ENCODE measurements at regions not wholly inside any gene's neighbourhood (a gene's known extent, or its start where the extent isn't known, plus 50 kb on each side); places are given as distances from the start of the nearest gene placed in this dataset.

DNA sequence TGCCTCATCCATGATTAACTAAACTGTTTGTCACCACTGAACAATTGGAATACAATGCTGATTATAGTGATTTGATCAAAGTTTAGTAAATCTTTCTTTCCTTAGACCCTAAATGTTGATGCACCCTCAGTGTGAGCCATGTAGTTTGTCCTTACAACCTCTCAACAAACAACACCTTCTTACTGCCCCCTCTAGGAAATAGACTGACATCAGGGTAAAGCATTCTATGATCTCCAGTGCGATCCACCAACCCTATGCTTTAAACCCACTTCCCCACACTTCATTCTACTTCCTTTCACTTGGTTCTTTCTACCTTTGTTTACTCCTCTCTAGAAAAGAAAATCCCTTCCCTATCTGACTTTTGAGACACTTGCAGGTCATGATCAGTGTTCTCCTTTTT is 1842.5 kb upstream of the PRR20A start:
- no peak overlapping the region for H3K4me3 ChIP-seq
- H3K36me3 ChIP-seq = no peaks in the 10 kb centered on the region
- no peak overlapping the region for H3K27ac ChIP-seq
- no peaks in the 10 kb centered on the region; the same call in 1 of the 2 replicates for H3K9me3 ChIP-seq (replicated peaks)
- no peaks in the 10 kb centered on the region for H3K27me3 ChIP-seq (replicated peaks)
- H3K4me1 ChIP-seq (replicated peaks) = no peaks in the 10 kb centered on the region
- DNase-seq (ENCODE audit: low read depth in 1 of 2, low spot score in 2 of 2) = no peak

DNA sequence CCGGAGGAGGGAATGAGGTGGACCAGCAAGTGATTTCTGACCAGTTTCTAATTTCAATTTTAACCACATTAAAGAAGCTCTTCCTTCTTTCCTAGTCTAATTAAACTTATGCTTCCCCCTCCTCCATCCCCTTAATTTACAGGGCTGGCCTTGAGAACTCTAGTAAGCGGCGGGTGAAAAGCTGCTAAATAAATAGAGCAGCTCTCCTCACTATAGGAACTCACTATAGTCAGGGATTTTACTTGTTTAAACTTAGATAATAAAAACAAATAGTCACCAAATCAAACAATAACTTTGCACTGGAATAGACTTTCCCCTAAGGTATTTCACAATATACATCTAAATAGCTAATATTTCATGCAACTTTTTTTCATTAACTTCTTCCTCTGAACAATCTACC is 1838.2 kb upstream of the PRR20A start:
- no peaks in the 10 kb centered on the region for H3K27me3 ChIP-seq (replicated peaks)
- DNase-seq (ENCODE audit: low read depth in 1 of 2, low spot score in 2 of 2) = no peak
- H3K36me3 ChIP-seq = no peaks in the 10 kb centered on the region
- no peaks in the 10 kb centered on the region for H3K9me3 ChIP-seq (replicated peaks)
- H3K4me1 ChIP-seq (replicated peaks) = no peaks in the 10 kb centered on the region
- no peak overlapping the region for H3K4me3 ChIP-seq
- H3K27ac ChIP-seq = no peak overlapping the region

DNA sequence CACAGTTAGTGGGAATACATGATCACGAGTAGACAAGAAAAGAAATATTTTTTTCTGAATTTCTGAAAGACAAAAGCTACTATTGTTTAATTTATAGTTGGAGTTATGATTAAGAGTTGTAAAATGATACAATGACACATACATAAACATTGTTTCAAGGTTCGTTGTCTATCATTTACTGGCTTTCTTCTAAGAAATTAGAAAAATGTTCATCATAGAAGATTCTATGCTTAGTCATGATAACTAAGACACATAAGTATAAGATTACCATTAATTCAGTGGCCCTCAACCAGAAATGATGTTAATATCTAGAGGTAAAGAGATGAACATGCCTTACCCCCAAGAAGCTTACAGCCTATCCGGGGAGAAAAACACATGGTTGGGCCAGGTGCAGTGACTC is 1832.8 kb upstream of the PRR20A start:
- H3K4me1 ChIP-seq (replicated peaks) = no peaks in the 10 kb centered on the region

DNA sequence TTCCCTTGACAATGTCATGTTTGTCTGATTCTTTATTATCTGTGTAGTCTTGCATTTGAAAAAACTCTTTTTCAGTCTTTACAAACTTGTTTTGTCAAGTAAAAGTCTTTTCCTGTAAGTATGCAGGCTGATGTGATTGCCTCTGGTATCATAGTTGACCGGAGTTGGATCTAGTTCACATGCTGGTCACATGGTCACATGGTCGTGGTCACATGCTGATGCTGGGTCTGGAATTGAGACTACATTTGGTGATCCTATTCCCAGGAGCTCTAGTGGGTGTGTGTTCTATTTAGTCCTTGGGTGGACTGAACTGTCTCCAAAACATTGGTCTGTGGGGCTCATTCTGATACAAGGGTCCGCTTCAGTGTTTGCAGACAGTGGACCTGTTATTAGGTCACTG is 1798.8 kb upstream of the PRR20A start:
- Histone ChIP-seq H3K4me1 (replicated peaks) (no peaks in the 10 kb centered on the region), H3K27ac (no peak overlapping the region), H3K4me3 (no peak overlapping the region), H3K9me3 (replicated peaks) (no peaks in the 10 kb centered on the region), H3K27me3 (replicated peaks) (no peaks in the 10 kb centered on the region), H3K36me3 (no peaks in the 10 kb centered on the region)
- no peak for DNase-seq (ENCODE audit: low read depth in 1 of 2, low spot score in 2 of 2)

More for the DNA sequence above, 1832.8 kb upstream of the PRR20A start:
- Histone ChIP-seq H3K9me3 (replicated peaks) (no peaks in the 10 kb centered on the region), H3K27ac (no peak overlapping the region), H3K4me3 (no peak overlapping the region), H3K27me3 (replicated peaks) (no peaks in the 10 kb centered on the region), H3K36me3 (no peaks in the 10 kb centered on the region)
- DNase-seq (ENCODE audit: low read depth in 1 of 2, low spot score in 2 of 2) = no peak

DNA sequence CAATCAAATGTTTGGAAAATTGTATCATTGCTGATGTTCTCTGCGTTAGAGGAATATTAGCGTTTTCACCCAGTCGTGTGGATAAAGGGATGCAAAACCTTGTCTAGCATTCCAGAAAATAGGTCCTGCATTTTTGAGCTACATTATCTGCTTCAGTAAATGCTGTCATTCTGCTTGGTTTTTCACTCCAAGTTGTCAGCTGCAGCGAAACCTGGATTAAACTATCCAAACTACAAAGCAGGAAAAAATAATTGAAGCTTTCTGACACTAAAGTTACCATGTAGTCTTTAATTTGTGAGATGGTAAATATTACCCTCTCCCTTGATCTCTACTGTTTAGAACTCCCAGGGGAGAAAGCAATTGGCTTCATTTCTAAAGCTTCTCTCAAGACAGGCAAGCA is 1795.5 kb upstream of the PRR20A start:
- Histone ChIP-seq H3K36me3 (no peaks in the 10 kb centered on the region), H3K9me3 (replicated peaks) (no peaks in the 10 kb centered on the region), H3K27ac (no peak overlapping the region), H3K27me3 (replicated peaks) (no peaks in the 10 kb centered on the region), H3K4me3 (no peak overlapping the region), H3K4me1 (replicated peaks) (no peaks in the 10 kb centered on the region)
- no peak for DNase-seq (ENCODE audit: low read depth in 1 of 2, low spot score in 2 of 2)

DNA sequence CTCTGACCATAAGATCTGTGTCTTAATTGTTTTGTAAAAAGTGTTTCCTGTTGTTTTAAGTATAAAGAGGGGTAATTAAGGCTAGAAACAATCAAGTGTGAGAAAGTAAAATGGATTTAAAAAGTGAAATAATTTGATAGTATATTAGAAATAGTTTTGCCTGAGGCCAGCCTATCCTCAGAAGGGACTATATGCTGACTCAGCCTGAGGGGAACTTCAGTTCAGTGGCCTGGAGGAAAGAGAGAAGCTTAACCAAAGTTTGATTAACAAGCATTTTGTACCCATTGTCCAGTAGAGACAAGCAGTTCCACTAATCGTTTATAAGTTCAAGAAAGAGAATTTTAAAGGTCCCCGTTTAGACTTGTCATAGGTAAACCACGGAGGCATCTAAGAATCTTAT is 1793.2 kb upstream of the PRR20A start:
- Histone ChIP-seq H3K36me3 (no peaks in the 10 kb centered on the region), H3K27me3 (replicated peaks) (no peaks in the 10 kb centered on the region), H3K27ac (no peak overlapping the region), H3K9me3 (replicated peaks) (no peaks in the 10 kb centered on the region), H3K4me3 (no peak overlapping the region), H3K4me1 (replicated peaks) (no peaks in the 10 kb centered on the region)
- no peak for DNase-seq (ENCODE audit: low read depth in 1 of 2, low spot score in 2 of 2)

DNA sequence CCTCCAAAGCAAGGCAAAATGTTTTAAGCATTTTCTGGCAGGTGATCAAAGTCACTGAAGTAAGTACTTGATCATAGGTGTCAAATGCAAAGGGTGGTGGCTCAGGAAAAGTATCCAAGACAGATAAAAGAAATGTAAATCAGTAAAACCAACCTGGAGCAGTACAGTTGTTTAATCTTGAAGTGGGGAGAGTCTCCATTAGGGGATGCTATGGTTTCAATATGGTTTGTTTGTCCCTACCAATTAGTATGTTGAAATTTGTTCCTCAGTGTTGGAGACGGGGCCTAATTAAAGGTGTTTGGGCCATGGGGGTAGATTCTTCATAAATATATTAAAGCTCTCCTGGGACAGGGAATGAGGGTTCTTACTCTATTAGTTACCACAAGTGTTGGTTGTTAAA is 1781.7 kb upstream of the PRR20A start:
- H3K36me3 ChIP-seq = no peaks in the 10 kb centered on the region
- no peaks in the 10 kb centered on the region for H3K9me3 ChIP-seq (replicated peaks)
- no peak for DNase-seq (ENCODE audit: low read depth in 1 of 2, low spot score in 2 of 2)
- H3K4me3 ChIP-seq = no peak overlapping the region
- no peaks in the 10 kb centered on the region for H3K4me1 ChIP-seq (replicated peaks)
- no peak overlapping the region for H3K27ac ChIP-seq
- no peaks in the 10 kb centered on the region for H3K27me3 ChIP-seq (replicated peaks)

DNA sequence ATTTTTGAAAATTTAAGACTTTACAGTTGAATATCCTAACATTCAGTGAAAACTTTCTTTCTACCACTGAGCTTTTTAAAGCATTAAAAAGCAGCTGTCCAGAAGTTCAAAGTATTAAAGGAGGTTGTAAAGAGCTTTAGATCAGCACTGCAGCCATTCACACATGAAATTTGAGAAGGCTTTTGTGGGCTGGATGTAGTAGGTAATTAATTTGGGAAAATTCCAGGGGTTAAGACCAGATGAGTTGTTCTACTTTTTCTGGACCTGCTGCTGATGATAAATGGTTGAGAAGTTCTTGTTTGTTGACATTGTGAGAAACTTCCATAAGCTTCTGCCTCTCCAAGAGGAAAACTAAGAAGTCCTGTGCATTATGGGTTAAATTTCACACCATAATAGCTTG is 1779.6 kb upstream of the PRR20A start:
- no peaks in the 10 kb centered on the region for H3K27me3 ChIP-seq (replicated peaks)
- no peaks in the 10 kb centered on the region for H3K4me1 ChIP-seq (replicated peaks)
- no peaks in the 10 kb centered on the region for H3K9me3 ChIP-seq (replicated peaks)
- no peak overlapping the region for H3K27ac ChIP-seq
- no peaks in the 10 kb centered on the region for H3K36me3 ChIP-seq
- H3K4me3 ChIP-seq = no peak overlapping the region
- no peak for DNase-seq (ENCODE audit: low read depth in 1 of 2, low spot score in 2 of 2)

DNA sequence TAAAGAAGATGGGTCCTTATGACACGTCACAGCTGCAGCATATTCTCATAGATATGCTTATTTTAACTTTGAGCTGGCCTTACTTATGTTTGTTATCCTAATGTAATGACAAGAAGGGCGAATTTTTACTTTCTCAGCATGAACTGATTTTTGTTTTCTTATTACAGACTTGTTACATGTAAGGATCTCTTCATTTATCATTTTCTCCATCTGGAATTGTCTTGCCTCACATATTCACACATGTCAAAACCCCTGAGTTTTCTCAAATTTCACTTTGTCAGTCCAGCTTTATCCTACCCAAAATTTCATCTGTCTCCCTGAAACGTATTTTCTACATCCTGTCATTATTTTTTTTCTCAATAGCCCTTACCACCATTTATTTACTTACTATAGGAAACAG is 1774.0 kb upstream of the PRR20A start:
- H3K4me1 ChIP-seq (replicated peaks) = no peaks in the 10 kb centered on the region
- H3K36me3 ChIP-seq = no peaks in the 10 kb centered on the region

DNA sequence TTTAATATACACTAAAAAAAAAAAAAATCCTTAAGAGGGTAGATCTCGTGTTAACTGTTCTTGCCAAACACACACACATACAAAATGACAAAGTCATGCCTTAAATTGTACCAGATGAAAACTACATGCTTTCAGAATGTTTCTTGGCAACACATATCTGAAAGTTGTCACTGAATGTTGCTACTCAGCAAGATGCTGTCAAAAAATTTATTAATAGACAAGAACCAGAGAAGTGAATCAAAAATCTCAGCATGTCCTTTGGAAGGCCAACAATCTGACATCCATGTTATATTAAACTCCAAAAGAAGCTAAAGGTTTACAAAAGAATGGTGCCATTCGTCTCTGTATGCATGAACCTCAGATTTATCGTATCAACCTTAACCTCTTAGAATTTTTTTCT is 1746.2 kb upstream of the PRR20A start:
- DNase-seq (ENCODE audit: low read depth in 1 of 2, low spot score in 2 of 2) = no peak
- H3K27ac ChIP-seq = no peak overlapping the region
- no peaks in the 10 kb centered on the region for H3K4me1 ChIP-seq (replicated peaks)
- H3K9me3 ChIP-seq (replicated peaks) = no peaks in the 10 kb centered on the region
- H3K36me3 ChIP-seq = no peaks in the 10 kb centered on the region
- no peak overlapping the region for H3K4me3 ChIP-seq
- no peaks in the 10 kb centered on the region for H3K27me3 ChIP-seq (replicated peaks)

More for the DNA sequence above, 1774.0 kb upstream of the PRR20A start:
- Histone ChIP-seq H3K27ac (no peak overlapping the region), H3K4me3 (no peak overlapping the region), H3K9me3 (replicated peaks) (no peaks in the 10 kb centered on the region), H3K27me3 (replicated peaks) (no peaks in the 10 kb centered on the region)
- no peak for DNase-seq (ENCODE audit: low read depth in 1 of 2, low spot score in 2 of 2)

DNA sequence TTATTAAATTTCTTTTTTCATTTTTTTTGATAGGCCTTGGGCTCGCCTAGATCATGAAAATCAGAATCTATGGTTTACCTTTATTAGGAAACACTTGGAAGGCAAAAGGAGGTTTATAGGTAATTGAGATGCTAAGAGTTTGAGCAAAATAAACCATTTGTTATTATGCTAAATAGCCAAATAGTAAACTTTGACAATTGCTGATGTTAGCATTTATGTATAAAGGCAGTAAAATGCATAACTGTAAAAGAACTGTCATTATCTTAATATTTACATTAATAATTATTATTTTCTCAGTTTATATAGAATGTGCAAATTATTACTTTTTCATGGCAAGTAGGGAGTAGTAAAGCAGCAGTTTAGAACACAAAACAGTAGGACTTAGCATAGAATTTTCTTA is 1737.8 kb upstream of the PRR20A start:
- DNase-seq (ENCODE audit: low read depth in 1 of 2, low spot score in 2 of 2) = no peak

DNA sequence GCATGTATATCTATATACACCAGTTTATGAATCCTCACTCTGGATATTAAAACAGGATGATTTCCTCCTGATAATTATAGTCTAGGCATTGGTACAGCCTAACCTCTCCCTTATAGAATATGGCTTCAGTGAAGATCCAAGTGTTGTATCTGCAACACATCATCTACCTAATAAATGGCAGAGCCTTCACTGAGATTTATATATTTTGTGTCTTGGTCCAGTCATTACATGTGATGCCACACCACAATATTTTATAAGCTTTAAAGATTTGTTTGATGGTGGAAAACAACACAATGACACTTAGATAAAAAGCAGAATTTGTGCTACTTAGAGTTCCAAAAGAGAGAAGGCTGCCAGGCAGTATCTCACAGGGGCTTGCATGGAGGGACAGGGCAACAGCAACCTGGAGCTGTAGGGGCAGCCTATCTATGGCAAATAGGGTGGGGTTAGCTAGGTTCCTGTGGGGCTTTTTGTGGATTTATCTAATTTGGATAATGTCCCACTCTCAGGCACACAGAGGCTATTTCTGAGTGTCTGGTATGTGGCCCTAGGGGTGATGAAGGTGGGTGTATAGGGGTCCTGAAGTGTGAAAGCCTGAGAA is 1736.7 kb upstream of the PRR20A start:
- H3K27me3 ChIP-seq (replicated peaks) = no peaks in the 10 kb centered on the region
- H3K4me3 ChIP-seq = no peak overlapping the region
- H3K36me3 ChIP-seq = no peaks in the 10 kb centered on the region
- no peak overlapping the region for H3K27ac ChIP-seq
- DNase-seq (ENCODE audit: low read depth in 1 of 2, low spot score in 2 of 2) = no peak
- no peaks in the 10 kb centered on the region for H3K9me3 ChIP-seq (replicated peaks)
- no peaks in the 10 kb centered on the region for H3K4me1 ChIP-seq (replicated peaks)

More for the DNA sequence above, 1737.8 kb upstream of the PRR20A start:
- H3K4me3 ChIP-seq = no peak overlapping the region
- no peaks in the 10 kb centered on the region for H3K36me3 ChIP-seq
- no peaks in the 10 kb centered on the region for H3K27me3 ChIP-seq (replicated peaks)
- no peaks in the 10 kb centered on the region for H3K4me1 ChIP-seq (replicated peaks)
- no peak overlapping the region for H3K27ac ChIP-seq
- no peaks in the 10 kb centered on the region for H3K9me3 ChIP-seq (replicated peaks)

DNA sequence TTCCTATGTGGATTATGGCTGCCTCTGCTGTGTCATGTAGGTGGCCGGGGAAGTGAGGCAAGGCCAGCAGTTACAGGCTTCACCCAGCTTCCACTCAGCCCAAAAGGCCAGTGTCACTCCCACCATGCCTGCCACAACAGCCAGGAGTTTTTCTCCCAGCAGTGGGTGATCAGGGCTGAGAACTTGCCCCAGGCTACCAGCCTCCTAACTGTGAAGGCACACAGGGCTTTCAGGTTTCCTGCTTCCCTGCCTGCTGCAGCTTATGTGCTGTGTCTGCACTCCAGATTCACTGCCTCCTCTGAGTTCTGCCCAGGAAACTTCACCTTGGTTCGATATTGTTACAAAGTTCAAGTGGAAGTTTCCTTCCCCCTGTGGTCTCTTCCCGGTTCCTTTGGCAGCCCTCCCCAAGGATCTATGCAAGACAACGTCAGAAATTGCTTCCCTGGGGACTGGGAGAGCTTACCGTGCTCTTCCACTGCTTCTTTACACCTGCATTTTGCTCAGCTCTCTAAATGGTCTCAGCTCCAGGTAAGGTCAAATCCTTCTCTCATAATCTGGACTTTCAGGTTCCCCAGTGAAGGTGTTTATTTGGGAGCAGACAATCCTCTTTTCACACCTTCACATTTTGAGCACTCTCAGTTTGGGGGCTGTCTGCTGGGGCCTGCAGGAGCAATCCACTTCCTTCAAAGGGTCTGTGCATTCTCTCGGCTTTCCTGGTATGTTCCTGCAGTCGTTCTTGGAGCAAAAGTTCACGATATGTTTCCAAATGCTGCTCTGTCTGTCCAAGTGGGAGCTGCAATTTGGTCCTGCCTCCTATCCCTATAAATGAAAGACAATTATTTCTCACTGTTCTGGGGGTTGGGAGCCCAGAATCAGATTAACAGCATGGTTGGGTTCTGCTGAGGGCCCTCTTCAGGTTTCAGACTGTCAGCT is 1730.1 kb upstream of the PRR20A start:
- no peak for DNase-seq (ENCODE audit: low read depth in 1 of 2, low spot score in 2 of 2)
- Histone ChIP-seq H3K4me3 (no peak overlapping the region), H3K4me1 (replicated peaks) (no peaks in the 10 kb centered on the region), H3K36me3 (no peaks in the 10 kb centered on the region), H3K9me3 (replicated peaks) (no peaks in the 10 kb centered on the region), H3K27ac (no peak overlapping the region), H3K27me3 (replicated peaks) (no peaks in the 10 kb centered on the region)

DNA sequence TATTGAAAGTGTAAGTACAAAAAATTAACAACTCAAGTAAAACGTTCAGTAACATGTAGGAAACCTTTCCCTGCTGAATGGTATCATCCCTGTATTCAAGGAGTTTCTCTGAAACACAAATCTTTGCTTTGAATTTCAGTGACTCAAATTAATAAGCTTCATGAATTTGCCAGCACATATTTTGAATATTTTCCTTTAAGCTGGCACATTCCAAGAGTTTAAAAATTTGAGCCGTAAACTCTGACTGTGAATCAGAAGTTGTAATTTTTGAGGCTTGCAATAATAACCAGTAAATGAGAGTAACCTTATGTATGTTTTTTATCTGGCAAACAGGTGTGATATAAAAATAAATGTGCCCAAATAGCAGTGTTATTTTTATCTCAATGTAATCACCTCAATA is 1722.6 kb upstream of the PRR20A start:
- no peak overlapping the region for H3K27ac ChIP-seq
- H3K4me3 ChIP-seq = no peak overlapping the region
- DNase-seq (ENCODE audit: low read depth in 1 of 2, low spot score in 2 of 2) = no peak
- H3K27me3 ChIP-seq (replicated peaks) = no peaks in the 10 kb centered on the region
- no peaks in the 10 kb centered on the region for H3K9me3 ChIP-seq (replicated peaks)
- H3K4me1 ChIP-seq (replicated peaks) = no peaks in the 10 kb centered on the region
- no peaks in the 10 kb centered on the region for H3K36me3 ChIP-seq
